Breast epithelium (tissue), 3 donors: ENCODE measurements at regions not wholly inside any gene's neighbourhood (a gene's known extent, or its start where the extent isn't known, plus 50 kb on each side); places are given as distances from the start of the nearest gene placed in this dataset.

Source experiments
- POLR2A ChIP-seq: fragments of 450-650 bp; IDR thresholded peaks from one replicate; pipeline ENCODE4 v1.6.1; 2016; ENCODE audit warnings: antibody characterized with exemption, mild to moderate bottlenecking, moderate library complexity
- POLR2AphosphoS5 ChIP-seq, 3 donors: sonication (generic); formaldehyde crosslinking; IDR thresholded peaks; one replicate each; pipeline ENCODE4 v1.6.1; 2017; ENCODE audit warnings: antibody characterized with exemption in 3 of 3
- TF ChIP-seq, protein P1 (sequence below), 3 donors: fragments of 450-650 bp; IDR thresholded peaks; one replicate each; pipeline ENCODE4 v1.5.1; 2016 to 2017; ENCODE audit warnings: antibody characterized with exemption in 3 of 3, mild to moderate bottlenecking in 3 of 3, moderate library complexity in 3 of 3

GRCh38 chr2:139217641-139218040 lies 437.5 kb upstream of the NXPH2 start:
- TF ChIP-seq POLR2A (no peak), POLR2AphosphoS5 (IDR thresholded peaks at IDR 0.05) (no peak)
- TF ChIP-seq, protein P1, sequence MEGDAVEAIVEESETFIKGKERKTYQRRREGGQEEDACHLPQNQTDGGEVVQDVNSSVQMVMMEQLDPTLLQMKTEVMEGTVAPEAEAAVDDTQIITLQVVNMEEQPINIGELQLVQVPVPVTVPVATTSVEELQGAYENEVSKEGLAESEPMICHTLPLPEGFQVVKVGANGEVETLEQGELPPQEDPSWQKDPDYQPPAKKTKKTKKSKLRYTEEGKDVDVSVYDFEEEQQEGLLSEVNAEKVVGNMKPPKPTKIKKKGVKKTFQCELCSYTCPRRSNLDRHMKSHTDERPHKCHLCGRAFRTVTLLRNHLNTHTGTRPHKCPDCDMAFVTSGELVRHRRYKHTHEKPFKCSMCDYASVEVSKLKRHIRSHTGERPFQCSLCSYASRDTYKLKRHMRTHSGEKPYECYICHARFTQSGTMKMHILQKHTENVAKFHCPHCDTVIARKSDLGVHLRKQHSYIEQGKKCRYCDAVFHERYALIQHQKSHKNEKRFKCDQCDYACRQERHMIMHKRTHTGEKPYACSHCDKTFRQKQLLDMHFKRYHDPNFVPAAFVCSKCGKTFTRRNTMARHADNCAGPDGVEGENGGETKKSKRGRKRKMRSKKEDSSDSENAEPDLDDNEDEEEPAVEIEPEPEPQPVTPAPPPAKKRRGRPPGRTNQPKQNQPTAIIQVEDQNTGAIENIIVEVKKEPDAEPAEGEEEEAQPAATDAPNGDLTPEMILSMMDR (IDR thresholded peaks at IDR 0.05), result no peak
